MCF 10A (cell line): ENCODE measurements at regions not wholly inside any gene's neighbourhood (a gene's known extent, or its start where the extent isn't known, plus 50 kb on each side); places are given as distances from the start of the nearest gene placed in this dataset.

Source experiments
- BruUV-seq: library from RNA; stranded (reverse); fragments of 400-500 nt; replicated peaks from 2 replicates; lab custom pipeline; 2021; lab: Mats Ljungman, UMichigan
- CTCF ChIA-PET: fragments of 300-600 bp; sonication (Branson Sonifier 250); formaldehyde crosslinking; extraction: SDS; loops from one replicate; lab custom pipeline; 2021; ENCODE audit warnings: antibody characterized with exemption, inconsistent platforms; lab: Yijun Ruan, JAX
- POLR2A ChIA-PET: fragments of 300-600, 350-650 bp; sonication (Branson Sonifier 250); formaldehyde crosslinking; extraction: SDS; loops from one replicate; lab custom pipeline; 2020; ENCODE audit warnings: antibody characterized with exemption, inconsistent platforms; lab: Yijun Ruan, JAX
- DNase-seq: peaks from one replicate; pipeline ENCODE4 v3.0.0-alpha.2; 2018; ENCODE audit not compliant: unreplicated experiment
- H3K27ac Mint-ChIP-seq: one replicate; pipeline ENCODE4 v1.8.0; 2022; ENCODE audit warnings: mild to moderate bottlenecking, low read depth, mixed read lengths; ENCODE audit not compliant: unreplicated experiment
- H3K27me3 Mint-ChIP-seq: one replicate; pipeline ENCODE4 v1.8.0; 2022; ENCODE audit warnings: mixed read lengths; ENCODE audit not compliant: insufficient read depth, unreplicated experiment
- H3K36me3 Mint-ChIP-seq: one replicate; pipeline ENCODE4 v1.8.0; 2022; ENCODE audit warnings: mild to moderate bottlenecking, moderate library complexity, mixed read lengths; ENCODE audit not compliant: insufficient read depth, unreplicated experiment
- H3K4me1 Mint-ChIP-seq: one replicate; pipeline ENCODE4 v1.8.0; 2022; ENCODE audit warnings: mixed read lengths; ENCODE audit not compliant: insufficient read depth, unreplicated experiment
- H3K4me3 Mint-ChIP-seq: one replicate; pipeline ENCODE4 v1.8.0; 2022; ENCODE audit warnings: mild to moderate bottlenecking, moderate library complexity, mixed read lengths; ENCODE audit not compliant: unreplicated experiment
- H3K9me3 Mint-ChIP-seq: one replicate; pipeline ENCODE4 v1.8.0; 2022; ENCODE audit warnings: mixed read lengths; ENCODE audit not compliant: unreplicated experiment
- CTCF ChIP-seq: fragments of 200-600 bp; IDR thresholded peaks from one replicate; pipeline ENCODE4 v1.8.0; 2022; ENCODE audit warnings: antibody characterized with exemption, mild to moderate bottlenecking; ENCODE audit not compliant: unreplicated experiment
- intact Hi-C: fragments of 100-400 bp; cut with micrococcal nuclease; formaldehyde crosslinking; loops from 2 replicates; pipeline ENCODE4 v1.14.1; 2022

DNA sequence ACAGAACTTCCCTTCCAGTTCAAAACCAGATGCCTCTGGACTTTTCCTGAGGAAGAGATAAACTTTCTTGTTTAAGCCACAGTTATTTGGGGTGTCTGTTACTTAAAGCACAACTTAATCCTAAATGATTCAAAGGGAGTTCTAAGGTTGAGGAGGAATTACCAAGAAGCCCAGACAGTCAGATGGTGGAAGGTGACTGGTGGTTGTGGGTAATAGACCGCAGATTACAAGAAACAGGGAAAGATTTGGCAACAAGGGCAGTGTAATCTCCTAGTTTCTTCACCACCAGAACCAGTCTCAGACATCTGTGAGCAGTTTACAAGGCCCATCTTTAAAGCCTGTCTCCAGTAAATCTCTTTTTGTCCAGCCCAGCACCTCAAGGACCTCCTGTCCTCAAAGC lies 130.1 kb upstream of the CTTNBP2NL start:
- DNase-seq, result no peak
- H3K36me3 Mint-ChIP-seq, result no peaks in the 10 kb centered on the region
- H3K4me3 Mint-ChIP-seq, result no peak overlapping the region
- TF ChIP-seq CTCF, result no peak
- ChIA-PET POLR2A (no interaction called here), CTCF (interaction anchor here (0.6 to 1.0 kb wide), 2 partner anchors 94 to 104 kb away, joined by 3 to 4 read pairs; no protein-coding TSS in a partner anchor)
- intact Hi-C loops, result no loop called here
- peaks cover 16% of the 10 kb centered on the region for H3K27me3 Mint-ChIP-seq
- no peak overlapping the region for H3K27ac Mint-ChIP-seq
- no TSS peak for BruUV-seq
- no peaks in the 10 kb centered on the region for H3K9me3 Mint-ChIP-seq
- H3K4me1 Mint-ChIP-seq, result no peaks in the 10 kb centered on the region

GRCh38 chr1:112267206-112267605 lies 128.8 kb upstream of the CTTNBP2NL start:
- Mint-ChIP-seq H3K4me1 (no peaks in the 10 kb centered on the region), H3K4me3 (no peak overlapping the region), H3K9me3 (no peaks in the 10 kb centered on the region), H3K36me3 (no peaks in the 10 kb centered on the region), H3K27ac (no peak overlapping the region), H3K27me3 (peaks cover 28% of the 10 kb centered on the region)
- ChIA-PET CTCF (interaction anchor here (0.7 kb wide), 1 partner anchor 31 kb away, joined by 3 read pairs; no protein-coding TSS in a partner anchor), POLR2A (no interaction called here)
- no peak for DNase-seq
- TF ChIP-seq CTCF, result no peak
- no TSS peak for BruUV-seq
- intact Hi-C loops, result no loop called here

GRCh38 chr1:112267929-112268328 lies 128.1 kb upstream of the CTTNBP2NL start:
- Mint-ChIP-seq H3K27ac (no peak overlapping the region), H3K4me3 (no peak overlapping the region), H3K27me3 (peaks cover 36% of the 10 kb centered on the region), H3K4me1 (no peaks in the 10 kb centered on the region), H3K36me3 (no peaks in the 10 kb centered on the region), H3K9me3 (no peaks in the 10 kb centered on the region)
- TF ChIP-seq CTCF, result no peak
- intact Hi-C loops, result no loop called here
- ChIA-PET CTCF (interaction anchor here (0.7 kb wide), 1 partner anchor 31 kb away, joined by 3 read pairs; no protein-coding TSS in a partner anchor), POLR2A (no interaction called here)
- DNase-seq, result no peak
- BruUV-seq, result no TSS peak

DNA sequence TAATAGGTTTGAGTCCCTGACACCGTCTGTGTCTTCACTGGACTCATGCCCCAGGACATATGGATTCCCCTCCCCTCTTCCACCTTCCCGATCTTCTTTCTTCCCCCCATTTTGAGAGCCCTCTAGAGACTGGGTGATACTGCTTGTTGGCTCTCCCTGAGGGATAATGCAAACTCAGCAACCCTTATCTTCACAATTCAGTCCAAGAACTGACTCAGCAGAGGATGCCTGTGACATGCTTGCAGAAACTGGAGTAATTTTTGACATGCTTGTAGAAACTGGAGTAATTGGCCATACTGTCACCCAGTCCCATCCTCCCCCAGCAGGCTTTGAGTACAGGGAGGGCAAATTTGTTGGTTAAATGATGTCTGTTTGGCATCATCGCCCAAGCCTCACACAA lies 127.6 kb upstream of the CTTNBP2NL start:
- no peak overlapping the region for H3K4me3 Mint-ChIP-seq
- DNase-seq, result no peak
- no peaks in the 10 kb centered on the region for H3K9me3 Mint-ChIP-seq
- no peaks in the 10 kb centered on the region for H3K36me3 Mint-ChIP-seq
- peaks cover 39% of the 10 kb centered on the region for H3K27me3 Mint-ChIP-seq
- no peak overlapping the region for H3K27ac Mint-ChIP-seq
- no TSS peak for BruUV-seq
- intact Hi-C loops, result no loop called here
- POLR2A ChIA-PET, result no interaction called here
- CTCF ChIA-PET, result no interaction called here
- no peaks in the 10 kb centered on the region for H3K4me1 Mint-ChIP-seq
- TF ChIP-seq CTCF, result no peak
